ENCODE measurements at regions not wholly inside any gene's neighbourhood (a gene's known extent, or its start where the extent isn't known, plus 50 kb on each side); places are given as distances from the start of the nearest gene placed in this dataset.

DNA sequence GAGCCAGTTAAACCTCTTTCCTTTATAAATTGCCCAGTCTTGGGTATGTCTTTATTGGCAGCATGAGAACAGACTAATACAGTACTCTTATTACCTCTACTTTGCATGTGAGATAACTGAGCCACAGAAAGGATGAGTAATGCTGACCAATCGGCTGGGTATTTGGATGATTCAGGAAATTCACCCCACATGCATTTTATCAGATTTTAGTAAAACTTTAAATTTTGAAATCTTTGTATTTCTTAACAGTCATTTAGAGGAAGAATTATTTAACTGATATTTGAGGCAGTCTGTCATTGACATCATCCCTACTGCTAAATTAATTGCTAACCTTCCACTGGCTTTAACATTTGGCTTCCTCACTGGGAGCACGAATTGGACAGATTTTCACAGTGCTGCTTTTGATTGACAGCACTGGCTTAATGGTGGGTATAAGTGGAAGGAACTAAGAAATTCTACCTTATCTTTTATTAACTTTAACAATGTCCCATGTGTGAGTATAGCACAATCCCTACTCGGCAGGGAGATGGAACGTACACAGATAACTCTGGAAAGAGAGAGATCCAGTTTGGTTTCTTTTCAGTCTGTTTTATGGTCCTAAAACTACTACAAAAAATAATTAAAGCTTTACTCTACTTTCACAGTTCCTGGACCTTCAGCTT lies 261.0 kb downstream of the DACT1 start:
- no peak overlapping the region for H3K9ac ChIP-seq (ENCODE audit: low read length)
- TF ChIP-seq MXI1 (conservative IDR thresholded peaks at IDR 0.05; ENCODE audit: poor library complexity, severe bottlenecking) (no peak), CTCF (IDR thresholded peaks at IDR 0.05; ENCODE audit: poor library complexity, severe bottlenecking) (no peak), EP300 (conservative IDR thresholded peaks at IDR 0.05; ENCODE audit: poor library complexity, severe bottlenecking) (no peak), RAD21 (conservative IDR thresholded peaks at IDR 0.05) (no peak), EZH2 (IDR thresholded peaks at IDR 0.05; ENCODE audit: borderline replicate concordance, insufficient read depth, low read length, poor library complexity, severe bottlenecking) (no peak)

GRCh38 chr14:58899317-58899713 lies 261.6 kb downstream of the DACT1 start:
- H3K9me2 ChIP-seq (ENCODE audit: insufficient read depth, low read length): no peaks in the 10 kb centered on the region
- no peaks in the 10 kb centered on the region for H3K9me3 ChIP-seq (ENCODE audit: low read length)
- H3K27ac ChIP-seq (ENCODE audit: low read length): no peak overlapping the region
- no peaks in the 10 kb centered on the region for H3K27me3 ChIP-seq (ENCODE audit: insufficient read depth, low read depth, low read length)
- TF ChIP-seq EP300 (conservative IDR thresholded peaks at IDR 0.05; ENCODE audit: poor library complexity, severe bottlenecking): no peak
- no peak for TF ChIP-seq SMC3 (conservative IDR thresholded peaks at IDR 0.05; ENCODE audit: poor library complexity)
- no peak for TF ChIP-seq RAD21 (conservative IDR thresholded peaks at IDR 0.05)
- no peak for TF ChIP-seq POLR2AphosphoS5 (IDR thresholded peaks at IDR 0.05)
- no peak for TF ChIP-seq MXI1 (conservative IDR thresholded peaks at IDR 0.05; ENCODE audit: poor library complexity, severe bottlenecking)
- TF ChIP-seq TAF1 (IDR thresholded peaks at IDR 0.05; ENCODE audit: low read depth): no peak
- no peak for TF ChIP-seq EZH2 (IDR thresholded peaks at IDR 0.05; ENCODE audit: borderline replicate concordance, insufficient read depth, low read length, poor library complexity, severe bottlenecking)
- TF ChIP-seq CTCF (IDR thresholded peaks at IDR 0.05; ENCODE audit: poor library complexity, severe bottlenecking): no peak
- TF ChIP-seq REST (IDR thresholded peaks at IDR 0.05; ENCODE audit: borderline replicate concordance): no peak
- no peaks in the 10 kb centered on the region for H4K20me1 ChIP-seq (ENCODE audit: insufficient read depth)
- H3F3A ChIP-seq (ENCODE audit: insufficient read depth, low read length, poor library complexity, severe bottlenecking): no peaks in the 10 kb centered on the region
- H2AFZ ChIP-seq (ENCODE audit: low read depth, low read length): no peak overlapping the region
- no peak overlapping the region for H3K4me3 ChIP-seq (ENCODE audit: low read length)
- H3K36me3 ChIP-seq (ENCODE audit: insufficient read depth, low read length): no peaks in the 10 kb centered on the region
- H3K79me2 ChIP-seq (replicated peaks; ENCODE audit: insufficient read depth, low read length): no peaks in the 10 kb centered on the region
- no peak overlapping the region for H3K9ac ChIP-seq (ENCODE audit: low read length)
- H3K4me2 ChIP-seq (ENCODE audit: low read length): no peak overlapping the region

More for the DNA sequence above, 261.0 kb downstream of the DACT1 start:
- no peaks in the 10 kb centered on the region for H3K9me3 ChIP-seq (ENCODE audit: low read length)
- no peaks in the 10 kb centered on the region for H3K27me3 ChIP-seq (ENCODE audit: insufficient read depth, low read depth, low read length)
- H3K4me2 ChIP-seq (ENCODE audit: low read length): no peak overlapping the region
- no peaks in the 10 kb centered on the region for H3K9me2 ChIP-seq (ENCODE audit: insufficient read depth, low read length)
- H4K20me1 ChIP-seq (ENCODE audit: insufficient read depth): no peaks in the 10 kb centered on the region
- H3K79me2 ChIP-seq (replicated peaks; ENCODE audit: insufficient read depth, low read length): no peaks in the 10 kb centered on the region
- H3K36me3 ChIP-seq (ENCODE audit: insufficient read depth, low read length): no peaks in the 10 kb centered on the region
- no peak overlapping the region for H3K4me3 ChIP-seq (ENCODE audit: low read length)
- H3F3A ChIP-seq (ENCODE audit: insufficient read depth, low read length, poor library complexity, severe bottlenecking): no peaks in the 10 kb centered on the region
- H3K27ac ChIP-seq (ENCODE audit: low read length): no peak overlapping the region
- no peak overlapping the region for H2AFZ ChIP-seq (ENCODE audit: low read depth, low read length)
